ENCODE measurements at regions not wholly inside any gene's neighbourhood (a gene's known extent, or its start where the extent isn't known, plus 50 kb on each side); places are given as distances from the start of the nearest gene placed in this dataset.
"Not testable (repeated sequence)": the region's sequence is repeated elsewhere in the genome, so short reads cannot be mapped to it uniquely, and the experiment has no call there.

- in situ Hi-C loops (cut with MboI; ENCODE audit: low sequenced_read_pairs): no loop called here
- no peaks in the 10 kb centered on the region for H3K9me3 ChIP-seq
- peaks cover 14% of the 10 kb centered on the region for H3K4me1 ChIP-seq
- no peaks in the 10 kb centered on the region for H3K27me3 ChIP-seq (ENCODE audit: low read depth)
- no peak for DNase-seq (ENCODE audit: low spot score in 2 of 2)
- no peak overlapping the region for H3K4me3 ChIP-seq
- no peaks in the 10 kb centered on the region for H3K36me3 ChIP-seq (replicated peaks)
Observed at GRCh38 chr3:86887876-86888275, 103.1 kb downstream of the VGLL3 start.

GRCh38 chr3:86880066-86880465 lies 110.9 kb downstream of the VGLL3 start:
- in situ Hi-C loops (cut with MboI; ENCODE audit: low sequenced_read_pairs): no loop called here

GRCh38 chr3:86876504-86877181 lies 114.3 kb downstream of the VGLL3 start:
- peaks cover 11% of the 10 kb centered on the region for H3K4me1 ChIP-seq
- H3K27me3 ChIP-seq (ENCODE audit: low read depth); DNase-seq (ENCODE audit: low spot score in 2 of 2); in situ Hi-C loops (cut with MboI; ENCODE audit: low sequenced_read_pairs); H3K9me3 ChIP-seq; H3K4me3 ChIP-seq; H3K36me3 ChIP-seq (replicated peaks): not testable (repeated sequence)

More at GRCh38 chr3:86880066-86880465, 110.9 kb downstream of the VGLL3 start:
- H3K4me3 ChIP-seq: no peak overlapping the region
- H3K36me3 ChIP-seq (replicated peaks): no peaks in the 10 kb centered on the region
- no peak for DNase-seq (ENCODE audit: low spot score in 2 of 2)
- H3K9me3 ChIP-seq: no peaks in the 10 kb centered on the region
- H3K27me3 ChIP-seq (ENCODE audit: low read depth): no peaks in the 10 kb centered on the region
- H3K4me1 ChIP-seq: peaks cover 11% of the 10 kb centered on the region

DNA sequence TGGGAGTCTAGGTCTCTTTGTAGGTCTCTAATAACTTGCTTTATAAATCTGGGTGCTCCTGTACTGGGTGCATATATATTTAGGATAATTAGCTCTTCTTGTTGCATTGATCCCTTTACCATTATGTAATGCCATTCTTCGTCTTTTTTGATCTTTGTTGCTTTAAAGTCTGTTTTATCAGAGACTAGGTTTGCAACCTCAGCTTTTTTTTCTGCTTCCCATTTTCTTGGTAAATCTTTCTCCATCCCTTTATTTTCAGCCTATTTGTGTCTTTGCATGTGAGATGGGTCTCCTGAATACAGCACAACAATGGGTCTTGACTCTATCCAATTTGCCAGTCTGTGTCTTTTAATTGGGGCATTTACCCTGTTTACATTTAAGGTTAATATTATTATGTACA lies 116.2 kb downstream of the VGLL3 start:
- H3K27me3 ChIP-seq (ENCODE audit: low read depth); H3K36me3 ChIP-seq (replicated peaks); DNase-seq (ENCODE audit: low spot score in 2 of 2); H3K9me3 ChIP-seq; H3K4me3 ChIP-seq; in situ Hi-C loops (cut with MboI; ENCODE audit: low sequenced_read_pairs): not testable (repeated sequence)
- H3K4me1 ChIP-seq: peaks cover 11% of the 10 kb centered on the region

DNA sequence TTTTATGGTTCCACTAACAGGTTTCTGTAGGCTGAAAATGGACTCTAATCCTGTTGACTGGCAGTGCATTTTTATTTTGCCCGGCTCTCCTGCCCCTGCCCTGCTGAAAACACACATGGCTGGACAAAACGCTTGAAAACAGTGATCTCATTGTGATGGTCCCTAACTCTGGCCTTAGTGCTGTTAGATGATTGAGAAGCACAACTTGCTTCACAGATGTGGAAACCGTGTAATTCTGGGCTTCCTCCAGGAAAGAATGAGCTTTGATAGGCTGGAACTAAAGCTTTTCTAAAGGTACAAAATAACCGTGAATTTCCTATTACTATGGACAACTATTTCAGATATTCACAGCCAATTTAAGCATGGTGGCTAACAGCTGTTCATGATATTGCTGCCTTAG lies 121.4 kb downstream of the VGLL3 start:
- H3K4me3 ChIP-seq: no peak overlapping the region
- no peaks in the 10 kb centered on the region for H3K9me3 ChIP-seq
- no peaks in the 10 kb centered on the region for H3K4me1 ChIP-seq
- DNase-seq (ENCODE audit: low spot score in 2 of 2): no peak
- in situ Hi-C loops (cut with MboI; ENCODE audit: low sequenced_read_pairs): no loop called here
- no peaks in the 10 kb centered on the region for H3K36me3 ChIP-seq (replicated peaks)
- no peaks in the 10 kb centered on the region for H3K27me3 ChIP-seq (ENCODE audit: low read depth)

DNA sequence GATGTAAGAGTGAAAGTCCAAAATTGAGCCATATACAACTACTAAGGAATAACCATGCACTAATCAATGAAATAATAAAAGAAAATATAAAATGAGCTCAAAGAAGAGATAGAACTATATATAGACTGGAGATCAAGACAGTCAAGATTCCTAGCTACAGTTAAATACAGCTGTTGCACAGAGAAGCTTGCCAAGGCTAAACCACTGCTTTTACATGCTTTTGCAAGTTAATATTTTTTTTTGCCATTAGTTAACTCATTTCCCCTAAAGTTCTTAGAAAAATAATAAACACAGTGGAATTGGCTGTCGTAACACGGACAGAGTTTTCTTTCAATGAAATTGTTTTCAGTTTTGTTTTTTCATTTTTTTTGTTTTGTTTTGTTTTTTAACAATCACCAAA lies 123.0 kb downstream of the VGLL3 start:
- no peak for DNase-seq (ENCODE audit: low spot score in 2 of 2)
- Histone ChIP-seq H3K4me3 (no peak overlapping the region), H3K36me3 (replicated peaks) (no peaks in the 10 kb centered on the region), H3K4me1 (no peaks in the 10 kb centered on the region), H3K27me3 (ENCODE audit: low read depth) (no peaks in the 10 kb centered on the region), H3K9me3 (0 out of 2 replicates have a peak, but pooled peaks cover 2% of the 10 kb centered on the region)
- in situ Hi-C loops (cut with MboI; ENCODE audit: low sequenced_read_pairs): no loop called here

DNA sequence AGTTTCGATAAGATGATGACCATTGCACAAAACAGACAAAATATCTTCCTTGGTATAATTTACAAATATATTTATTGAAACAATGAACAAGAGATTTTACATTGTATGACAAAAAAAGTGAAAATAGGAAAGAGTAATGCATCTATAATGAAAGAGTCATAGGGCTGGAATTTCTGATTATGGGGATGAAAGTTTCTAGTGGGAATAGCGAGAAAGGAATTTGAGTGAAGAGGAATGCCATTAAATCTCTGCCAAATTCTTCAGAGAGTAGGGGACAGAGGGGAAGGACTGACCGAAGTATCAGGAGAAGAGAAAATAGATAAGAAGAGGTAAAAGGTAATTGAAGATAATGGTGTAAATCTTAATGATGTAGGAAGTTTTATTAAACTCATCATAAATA lies 125.4 kb downstream of the VGLL3 start:
- in situ Hi-C loops (cut with MboI; ENCODE audit: low sequenced_read_pairs): no loop called here
- 0 out of 2 replicates have a peak, but pooled peaks cover 2% of the 10 kb centered on the region for H3K9me3 ChIP-seq
- H3K36me3 ChIP-seq (replicated peaks): no peaks in the 10 kb centered on the region
- no peak for DNase-seq (ENCODE audit: low spot score in 2 of 2)
- H3K27me3 ChIP-seq (ENCODE audit: low read depth): no peaks in the 10 kb centered on the region
- H3K4me3 ChIP-seq: no peak overlapping the region
- no peaks in the 10 kb centered on the region for H3K4me1 ChIP-seq

DNA sequence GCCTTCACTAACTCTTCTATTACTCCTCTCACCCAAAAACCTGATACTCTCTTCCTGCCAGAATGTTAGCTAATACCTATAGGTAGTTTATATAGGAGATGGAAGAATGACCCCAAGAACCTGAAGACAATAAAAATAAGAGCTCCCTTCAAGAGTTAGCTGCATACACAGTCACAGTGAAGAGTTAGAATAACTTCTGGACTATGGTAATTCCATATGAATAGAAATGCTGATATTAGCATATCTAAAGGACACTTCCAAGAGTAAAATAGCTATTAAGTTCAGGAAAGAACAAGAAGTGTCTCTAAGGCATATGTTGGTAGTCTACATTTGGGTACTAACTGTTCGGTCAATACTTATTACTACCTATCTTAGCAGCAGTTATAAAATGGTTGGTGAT lies 134.2 kb downstream of the VGLL3 start:
- H3K4me1 ChIP-seq: peaks cover 19% of the 10 kb centered on the region
- no peaks in the 10 kb centered on the region for H3K36me3 ChIP-seq (replicated peaks)
- in situ Hi-C loops (cut with MboI; ENCODE audit: low sequenced_read_pairs): no loop called here
- H3K27me3 ChIP-seq (ENCODE audit: low read depth): no peaks in the 10 kb centered on the region
- H3K4me3 ChIP-seq: no peak overlapping the region
- no peaks in the 10 kb centered on the region for H3K9me3 ChIP-seq
- peak in 1 of 2 experiments; percentile 96 for DNase-seq (ENCODE audit: low spot score in 2 of 2)

GRCh38 chr3:86849991-86850390 lies 141.0 kb downstream of the VGLL3 start:
- no peaks in the 10 kb centered on the region for H3K27me3 ChIP-seq (ENCODE audit: low read depth)
- H3K4me3 ChIP-seq: no peak overlapping the region
- in situ Hi-C loops (cut with MboI; ENCODE audit: low sequenced_read_pairs): no loop called here
- H3K9me3 ChIP-seq: no peaks in the 10 kb centered on the region
- peaks cover 2% of the 10 kb centered on the region for H3K4me1 ChIP-seq
- no peak for DNase-seq (ENCODE audit: low spot score in 2 of 2)
- no peaks in the 10 kb centered on the region for H3K36me3 ChIP-seq (replicated peaks)

DNA sequence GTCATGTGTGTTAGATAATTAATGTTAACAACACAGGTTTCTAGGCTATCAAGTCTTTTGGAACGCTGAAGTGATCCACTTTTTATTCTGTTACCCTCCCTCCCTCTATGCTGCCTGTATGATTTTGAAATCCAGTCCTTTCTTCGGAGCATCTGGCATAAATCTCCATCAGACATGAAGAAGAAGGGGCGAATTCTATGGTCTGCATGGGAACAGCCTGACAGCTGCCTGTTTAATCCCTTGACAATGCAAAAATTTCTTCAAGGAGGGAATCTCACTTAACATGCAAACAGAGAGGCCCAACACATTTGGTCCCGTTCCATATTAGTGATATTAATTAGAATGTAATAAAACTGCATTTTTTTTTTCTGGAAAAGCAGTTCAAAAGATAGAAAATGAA lies 145.2 kb downstream of the VGLL3 start:
- H3K36me3 ChIP-seq (replicated peaks): no peaks in the 10 kb centered on the region
- DNase-seq (ENCODE audit: low spot score in 2 of 2): peak; percentile 21 to 69
- H3K4me3 ChIP-seq: no peak overlapping the region
- peaks cover 2% of the 10 kb centered on the region for H3K4me1 ChIP-seq
- in situ Hi-C loops (cut with MboI; ENCODE audit: low sequenced_read_pairs): no loop called here
- no peaks in the 10 kb centered on the region for H3K27me3 ChIP-seq (ENCODE audit: low read depth)
- no peaks in the 10 kb centered on the region for H3K9me3 ChIP-seq

DNA sequence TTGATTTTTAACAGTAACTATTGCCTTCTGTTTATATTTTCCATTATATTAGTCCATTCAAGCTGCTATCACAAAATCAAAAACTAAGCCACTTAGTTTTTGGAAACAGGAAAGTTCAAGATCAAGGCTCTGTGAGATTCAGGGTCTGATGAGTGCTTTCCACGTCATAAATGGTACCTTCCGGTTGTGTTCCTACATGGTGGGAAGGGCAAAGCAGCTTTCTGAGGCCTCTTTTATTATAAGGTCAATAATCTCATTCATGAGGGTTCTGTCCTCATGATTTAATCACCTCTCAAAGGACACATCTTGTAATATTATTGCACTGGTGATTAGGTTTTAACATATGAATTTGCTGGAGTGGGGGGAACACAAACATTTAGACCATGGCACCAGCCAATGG lies 152.0 kb downstream of the VGLL3 start:
- Histone ChIP-seq H3K4me1 (no peaks in the 10 kb centered on the region), H3K27me3 (ENCODE audit: low read depth) (no peaks in the 10 kb centered on the region), H3K36me3 (replicated peaks) (no peaks in the 10 kb centered on the region), H3K9me3 (no peaks in the 10 kb centered on the region), H3K4me3 (no peak overlapping the region)
- DNase-seq (ENCODE audit: low spot score in 2 of 2): no peak
- in situ Hi-C loops (cut with MboI; ENCODE audit: low sequenced_read_pairs): no loop called here

DNA sequence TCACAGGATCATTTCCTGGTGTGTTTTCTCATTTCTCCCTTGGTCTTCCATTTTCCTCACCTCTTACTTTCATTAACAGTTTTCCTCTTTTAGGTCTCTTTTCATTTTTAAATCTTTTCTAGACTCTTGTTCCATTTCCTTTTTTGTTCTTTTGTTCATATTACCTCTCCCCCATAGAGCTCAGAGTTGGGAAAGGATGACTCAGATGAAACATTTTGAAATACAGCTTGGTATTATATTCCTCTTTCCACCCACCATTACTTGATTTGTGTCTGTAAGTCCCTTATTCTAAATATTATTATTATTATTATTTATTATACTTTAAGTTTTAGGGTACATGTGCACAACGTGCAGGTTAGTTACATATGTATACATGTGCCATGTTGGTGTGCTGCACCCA lies 153.1 kb downstream of the VGLL3 start:
- no peak for DNase-seq (ENCODE audit: low spot score in 2 of 2)
- Histone ChIP-seq H3K27me3 (ENCODE audit: low read depth) (no peaks in the 10 kb centered on the region), H3K36me3 (replicated peaks) (no peaks in the 10 kb centered on the region), H3K4me1 (no peaks in the 10 kb centered on the region), H3K9me3 (no peaks in the 10 kb centered on the region), H3K4me3 (no peak overlapping the region)
- in situ Hi-C loops (cut with MboI; ENCODE audit: low sequenced_read_pairs): no loop called here

GRCh38 chr3:86830566-86830965 lies 160.4 kb downstream of the VGLL3 start:
- in situ Hi-C loops (cut with MboI; ENCODE audit: low sequenced_read_pairs): no loop called here
- H3K27me3 ChIP-seq (ENCODE audit: low read depth): no peaks in the 10 kb centered on the region
- H3K36me3 ChIP-seq (replicated peaks): no peaks in the 10 kb centered on the region
- no peak for DNase-seq (ENCODE audit: low spot score in 2 of 2)
- peaks cover 9% of the 10 kb centered on the region; the same call in 1 of the 2 replicates for H3K4me1 ChIP-seq
- no peak overlapping the region for H3K4me3 ChIP-seq
- no peaks in the 10 kb centered on the region for H3K9me3 ChIP-seq

DNA sequence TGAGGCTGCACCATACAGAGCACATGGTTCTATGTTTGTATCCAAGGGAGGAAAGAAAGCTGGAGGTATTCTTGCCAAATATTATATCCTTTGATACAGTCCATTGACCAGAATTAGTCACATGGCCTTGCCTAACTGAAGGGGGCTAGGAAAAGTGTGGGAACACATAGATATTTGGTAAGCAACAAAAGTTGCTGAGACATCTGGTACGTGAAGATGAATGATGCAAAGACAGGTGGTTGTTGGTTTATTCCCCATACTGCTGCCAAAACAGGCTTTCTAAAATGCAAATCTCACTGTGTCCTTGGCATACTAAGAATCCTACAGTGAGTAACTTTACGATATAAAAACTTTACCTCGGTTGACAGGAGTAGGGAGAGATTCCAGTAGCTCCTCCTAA lies 162.2 kb downstream of the VGLL3 start:
- no peak for DNase-seq (ENCODE audit: low spot score in 2 of 2)
- Histone ChIP-seq H3K27me3 (ENCODE audit: low read depth) (no peaks in the 10 kb centered on the region), H3K4me1 (peaks cover 9% of the 10 kb centered on the region; the same call in 1 of the 2 replicates), H3K9me3 (no peaks in the 10 kb centered on the region), H3K36me3 (replicated peaks) (no peaks in the 10 kb centered on the region), H3K4me3 (no peak overlapping the region)
- in situ Hi-C loops (cut with MboI; ENCODE audit: low sequenced_read_pairs): no loop called here

DNA sequence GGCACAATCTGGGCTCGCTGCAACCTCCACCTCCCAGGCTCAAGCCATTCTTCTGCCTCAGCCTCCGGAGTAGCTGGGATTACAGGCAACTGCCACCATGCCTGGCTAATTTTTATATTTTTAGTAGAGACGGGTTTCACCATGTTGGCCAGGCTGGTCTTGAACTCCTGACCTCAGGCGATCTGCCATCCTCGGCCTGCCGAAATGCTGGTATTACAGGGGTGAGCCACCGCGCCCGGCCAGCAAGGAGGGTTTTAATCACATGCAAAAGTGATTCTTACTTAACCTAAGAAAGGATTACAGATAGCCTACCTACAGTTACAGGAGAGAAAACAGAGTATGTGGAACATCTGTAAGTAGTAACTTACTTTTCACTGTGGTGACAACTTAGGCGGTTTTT lies 163.4 kb downstream of the VGLL3 start:
- H3K36me3 ChIP-seq (replicated peaks); DNase-seq (ENCODE audit: low spot score in 2 of 2); H3K4me3 ChIP-seq; H3K9me3 ChIP-seq; H3K27me3 ChIP-seq (ENCODE audit: low read depth); in situ Hi-C loops (cut with MboI; ENCODE audit: low sequenced_read_pairs); H3K4me1 ChIP-seq: not testable (repeated sequence)
